H9 (cell line): ENCODE measurements at regions not wholly inside any gene's neighbourhood (a gene's known extent, or its start where the extent isn't known, plus 50 kb on each side); places are given as distances from the start of the nearest gene placed in this dataset.

Source experiments
- DNase-seq: peaks from one replicate; pipeline ENCODE4 v3.0.0-alpha.2; 2017
- H2AFZ ChIP-seq: one replicate; pipeline ENCODE4 v1.6.1; 2013; ENCODE audit warnings: mild to moderate bottlenecking, low read length, control low read depth, moderate library complexity
- H2AK5ac ChIP-seq: 2 replicates; pipeline ENCODE4 v1.6.1; 2013; ENCODE audit warnings: low read length, control low read depth, mixed read lengths; ENCODE audit not compliant: insufficient read length
- H2BK120ac ChIP-seq: one replicate; pipeline ENCODE4 v1.6.1; 2013; ENCODE audit warnings: low read depth, mild to moderate bottlenecking, low read length, control low read depth, inconsistent platforms; ENCODE audit not compliant: poor library complexity, severe bottlenecking
- H2BK12ac ChIP-seq: 2 replicates; pipeline ENCODE4 v1.6.1; 2013; ENCODE audit warnings: low read length, control low read depth, mixed read lengths, low read depth; ENCODE audit not compliant: insufficient read length
- H2BK15ac ChIP-seq: 2 replicates; pipeline ENCODE4 v1.6.1; 2013; ENCODE audit warnings: low read depth, low read length, control low read depth
- H2BK20ac ChIP-seq: one replicate; pipeline ENCODE4 v1.6.1; 2013; ENCODE audit warnings: low read depth, mild to moderate bottlenecking, low read length, control low read depth, inconsistent platforms; ENCODE audit not compliant: poor library complexity, severe bottlenecking
- H2BK5ac ChIP-seq: 2 replicates; pipeline ENCODE4 v1.6.1; 2013; ENCODE audit warnings: low read length, control low read depth, mixed read lengths; ENCODE audit not compliant: insufficient read length
- H3K14ac ChIP-seq: 2 replicates; pipeline ENCODE4 v1.6.1; 2013; ENCODE audit warnings: low read length, control low read depth; ENCODE audit not compliant: insufficient read depth
- H3K18ac ChIP-seq: 2 replicates; pipeline ENCODE4 v1.6.1; 2013; ENCODE audit warnings: low read depth, mild to moderate bottlenecking, mixed read lengths, low read length, control low read depth; ENCODE audit not compliant: insufficient read length
- H3K23ac ChIP-seq: 2 replicates; pipeline ENCODE4 v1.6.1; 2013; ENCODE audit warnings: low read length, control low read depth, mixed read lengths, low read depth; ENCODE audit not compliant: insufficient read length
- H3K23me2 ChIP-seq: 2 replicates; pipeline ENCODE4 v1.6.1; 2013; ENCODE audit warnings: low read depth, mild to moderate bottlenecking, mixed read lengths, low read length, control low read depth; ENCODE audit not compliant: insufficient read length, poor library complexity, severe bottlenecking
- H3K27ac ChIP-seq: 2 replicates; pipeline ENCODE4 v1.5.1; 2013; ENCODE audit warnings: low read length, control low read depth, mixed read lengths, low read depth; ENCODE audit not compliant: insufficient read length
- H3K27me3 ChIP-seq: 2 replicates; pipeline ENCODE4 v1.6.1; 2013; ENCODE audit warnings: low read length, control low read depth, inconsistent platforms; ENCODE audit not compliant: insufficient read depth
- H3K4ac ChIP-seq: 2 replicates; pipeline ENCODE4 v1.6.1; 2013; ENCODE audit warnings: low read depth, mild to moderate bottlenecking, control low read depth, inconsistent platforms, low read length, moderate library complexity
- H3K4me1 ChIP-seq: 2 replicates; pipeline ENCODE4 v1.6.1; 2013; ENCODE audit warnings: low read length, control low read depth, inconsistent platforms; ENCODE audit not compliant: insufficient read depth
- H3K4me2 ChIP-seq: 2 replicates; pipeline ENCODE4 v1.6.1; 2013; ENCODE audit warnings: low read length, control low read depth, mixed read lengths; ENCODE audit not compliant: insufficient read length, insufficient read depth
- H3K56ac ChIP-seq: 2 replicates; pipeline ENCODE4 v1.6.1; 2013; ENCODE audit warnings: low read depth, mild to moderate bottlenecking, mixed read lengths, low read length, control low read depth; ENCODE audit not compliant: insufficient read length
- H3K79me1 ChIP-seq: 2 replicates; pipeline ENCODE4 v1.6.1; 2013; ENCODE audit warnings: low read depth, mild to moderate bottlenecking, moderate library complexity, low read length, control low read depth, inconsistent platforms; ENCODE audit not compliant: insufficient read depth, poor library complexity, severe bottlenecking
- H3K79me2 ChIP-seq: 2 replicates; pipeline ENCODE4 v1.6.1; 2013; ENCODE audit warnings: low read length, control low read depth, inconsistent platforms; ENCODE audit not compliant: insufficient read depth
- H3K9ac ChIP-seq: 2 replicates; pipeline ENCODE4 v1.6.1; 2013; ENCODE audit warnings: low read length, control low read depth, mixed read lengths; ENCODE audit not compliant: insufficient read length; ENCODE audit errors: extremely low read depth
- H3K9me3 ChIP-seq: one replicate; pipeline ENCODE4 v1.6.1; 2013; ENCODE audit warnings: low read depth, low read length, inconsistent platforms; ENCODE audit not compliant: control insufficient read depth
- H3T11ph ChIP-seq: one replicate; pipeline ENCODE4 v1.6.1; 2013; ENCODE audit warnings: mild to moderate bottlenecking, low read length, control low read depth, inconsistent platforms
- H4K20me1 ChIP-seq: one replicate; pipeline ENCODE4 v1.6.1; 2013; ENCODE audit not compliant: control insufficient read depth, insufficient read length, insufficient read depth
- H4K5ac ChIP-seq: 2 replicates; pipeline ENCODE4 v1.6.1; 2013; ENCODE audit warnings: low read depth, mild to moderate bottlenecking, mixed read lengths, low read length, control low read depth; ENCODE audit not compliant: insufficient read length
- H4K8ac ChIP-seq: replicated peaks from 2 replicates; pipeline ENCODE4 v1.6.1; 2013; ENCODE audit warnings: low read length, control low read depth, mixed read lengths, low read depth; ENCODE audit not compliant: insufficient read length
- H4K91ac ChIP-seq: 2 replicates; pipeline ENCODE4 v1.6.1; 2013; ENCODE audit warnings: low read depth, mild to moderate bottlenecking, moderate library complexity, mixed read lengths, low read length, control low read depth; ENCODE audit not compliant: insufficient read length
- H3K27ac Mint-ChIP-seq, 3 experiments: 2 replicates in 2 of 3; 3 replicates in 1 of 3; pipeline ENCODE4 v1.8.0; 2020 to 2021; ENCODE audit warnings: mixed read lengths in 3 of 3, mild to moderate bottlenecking in 1 of 3, moderate library complexity in 1 of 3
- H3K27me3 Mint-ChIP-seq: 2 replicates; pipeline ENCODE4 v1.8.0; 2021; ENCODE audit warnings: low read depth, mild to moderate bottlenecking, moderate library complexity, mixed read lengths
- H3K36me3 Mint-ChIP-seq, 3 experiments: 2 replicates in 2 of 3; 3 replicates in 1 of 3; pipeline ENCODE4 v1.8.0; 2020 to 2021; ENCODE audit warnings: low read depth in 3 of 3, mixed read lengths in 3 of 3; ENCODE audit not compliant: insufficient read depth in 1 of 3
- H3K4me1 Mint-ChIP-seq, 2 experiments: 2 replicates each; pipeline ENCODE4 v1.8.0; 2020; ENCODE audit warnings: mixed read lengths in 2 of 2
- H3K4me3 Mint-ChIP-seq, 2 experiments: 2 replicates in 1 of 2; 3 replicates in 1 of 2; pipeline ENCODE4 v1.8.0; 2020 to 2021; ENCODE audit warnings: mild to moderate bottlenecking in 2 of 2, mixed read lengths in 2 of 2, moderate library complexity in 1 of 2
- H3K9me3 Mint-ChIP-seq, 2 experiments: 2 replicates in 1 of 2; 3 replicates in 1 of 2; pipeline ENCODE4 v1.8.0; 2020; ENCODE audit warnings: mild to moderate bottlenecking in 2 of 2, mixed read lengths in 2 of 2, moderate library complexity in 1 of 2
- CTCF ChIP-seq: fragments of 200-600 bp; sonication (generic); conservative IDR thresholded peaks from 3 replicates; pipeline ENCODE4 v1.8.0; 2021; ENCODE audit warnings: antibody characterized with exemption, mild to moderate bottlenecking
- WGBS: extraction: QIAGEN DNeasy Blood & Tissue Kit; methylation state at CpG from one replicate; pipeline ENCODE4 v1.1.7; 2013; ENCODE audit warnings: missing lambda C conversion rate, low lambda C conversion rate, mixed read lengths; ENCODE audit not compliant: insufficient read length; ENCODE audit errors: extremely low coverage; 5-methylcytosine and 5-hydroxymethylcytosine counted together

GRCh38 chr2:12587228-12587627, 129.5 kb upstream of the TRIB2 start:
- no peak overlapping the region for H3K27ac Mint-ChIP-seq

More at GRCh38 chr2:12587228-12587627, 129.5 kb upstream of the TRIB2 start:
- Histone ChIP-seq H3K23me2 (no peaks in the 10 kb centered on the region), H2AK5ac (no peak overlapping the region), H4K5ac (no peak overlapping the region), H2BK5ac (no peak overlapping the region), H3K27me3 (no peaks in the 10 kb centered on the region), H3K79me2 (no peaks in the 10 kb centered on the region), H2BK15ac (no peak overlapping the region), H3K79me1 (no peaks in the 10 kb centered on the region), H4K91ac (no peak overlapping the region), H3K9me3 (no peaks in the 10 kb centered on the region), H4K20me1 (no peaks in the 10 kb centered on the region), H3K9ac (no peak overlapping the region), H3K4me1 (no peaks in the 10 kb centered on the region), H2BK120ac (no peak overlapping the region), H3K14ac (no peak overlapping the region), H3K23ac (no peak overlapping the region), H3T11ph (no peak overlapping the region), H3K4me2 (no peak overlapping the region), H3K27ac (no peak overlapping the region), H3K4ac (no peak overlapping the region), H2AFZ (no peak overlapping the region), H3K18ac (no peak overlapping the region), H3K56ac (no peak overlapping the region), H4K8ac (no peak overlapping the region), H2BK20ac (no peak overlapping the region), H2BK12ac (no peak overlapping the region)
- Mint-ChIP-seq H3K27me3 (no peaks in the 10 kb centered on the region), H3K4me1 (no peaks in the 10 kb centered on the region), H3K4me3 (no peak overlapping the region), H3K9me3 (no peaks in the 10 kb centered on the region), H3K36me3 (no peaks in the 10 kb centered on the region)
- no CpG with 5 or more reads among the region's 2 CpGs for WGBS
- DNase-seq, result no peak
- no peak for TF ChIP-seq CTCF
